GM23338 (cell line): ENCODE measurements at regions not wholly inside any gene's neighbourhood (a gene's known extent, or its start where the extent isn't known, plus 50 kb on each side); places are given as distances from the start of the nearest gene placed in this dataset.

Experiments used
- CREB1 ChIP-seq: fragments of 250-450 bp; sonication (Bioruptor Pico); IDR thresholded peaks from 2 replicates; pipeline ENCODE4 v1.5.0; 2020; ENCODE audit warnings: low read depth, mild to moderate bottlenecking, moderate library complexity
- EZH2 ChIP-seq: fragments of 200-600 bp; sonication (generic); IDR thresholded peaks from one replicate; pipeline ENCODE4 v1.8.0; 2017; ENCODE audit warnings: antibody characterized with exemption, mild to moderate bottlenecking, low read depth; ENCODE audit not compliant: unreplicated experiment
- EZH2phosphoT487 ChIP-seq: fragments of 200-600 bp; sonication (generic); IDR thresholded peaks from one replicate; pipeline ENCODE4 v1.8.1; 2018; ENCODE audit warnings: antibody characterized with exemption; ENCODE audit not compliant: unreplicated experiment
- JUNB ChIP-seq: IDR thresholded peaks from one replicate; pipeline ENCODE4 v1.6.1; 2016; ENCODE audit warnings: antibody characterized with exemption; ENCODE audit not compliant: unreplicated experiment
- NANOG ChIP-seq: IDR thresholded peaks from 2 replicates; pipeline ENCODE4 v1.6.1; 2016; ENCODE audit warnings: antibody characterized with exemption, borderline replicate concordance
- POLR2AphosphoS5 ChIP-seq: IDR thresholded peaks from 2 replicates; pipeline ENCODE4 v1.6.1; 2016; ENCODE audit warnings: antibody characterized with exemption, low read depth
- STAT1 ChIP-seq: IDR thresholded peaks from one replicate; pipeline ENCODE4 v1.6.1; 2016; ENCODE audit warnings: antibody characterized with exemption; ENCODE audit not compliant: unreplicated experiment
- ZNF114 ChIP-seq: fragments of 250-450 bp; sonication (Bioruptor Pico); IDR thresholded peaks from 2 replicates; pipeline ENCODE4 v1.5.0; 2020; ENCODE audit warnings: mild to moderate bottlenecking, moderate library complexity
- ZNF331 ChIP-seq: fragments of 250-450 bp; sonication (Bioruptor Pico); IDR thresholded peaks from 2 replicates; pipeline ENCODE4 v1.5.0; 2020; ENCODE audit warnings: low read depth, mild to moderate bottlenecking, moderate library complexity
- TF ChIP-seq, protein P1 (sequence below), 2 experiments: fragments of 200-600 bp in 1 of 2; sonication (generic) in 1 of 2; conservative IDR thresholded peaks; 2 replicates each; pipeline versions ENCODE4 v1.5.1 to v1.6.1; 2016 to 2017; ENCODE audit warnings: antibody characterized with exemption in 2 of 2, low read depth in 2 of 2, mild to moderate bottlenecking in 2 of 2, moderate library complexity in 1 of 2
- TF ChIP-seq, protein P2 (sequence below): IDR thresholded peaks from one replicate; pipeline ENCODE4 v1.6.1; 2018; ENCODE audit warnings: antibody characterized with exemption; ENCODE audit not compliant: unreplicated experiment
- TF ChIP-seq, protein P3 (sequence below): IDR thresholded peaks from 2 replicates; pipeline ENCODE4 v1.6.1; 2016; ENCODE audit warnings: antibody characterized with exemption

DNA sequence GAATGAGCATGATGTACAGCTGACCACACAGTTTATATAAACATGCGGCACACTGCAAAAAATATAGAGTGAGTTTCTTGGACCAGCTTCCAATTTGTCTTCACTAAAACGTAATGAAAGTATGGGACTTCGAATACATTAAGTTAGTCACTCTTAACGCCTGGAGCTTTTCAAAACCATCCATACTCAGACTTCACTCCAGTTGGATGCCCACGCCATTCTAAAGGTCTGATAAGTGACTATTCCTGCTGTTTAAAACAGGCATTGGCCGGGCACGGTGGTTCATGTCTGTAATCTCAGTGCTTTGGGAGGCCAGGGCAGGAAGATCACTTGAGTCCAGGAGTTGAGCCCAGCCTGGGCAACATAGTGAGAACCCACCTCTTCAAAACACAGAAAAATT lies 84.6 kb downstream of the MYL12B start:
- TF ChIP-seq, protein P1, sequence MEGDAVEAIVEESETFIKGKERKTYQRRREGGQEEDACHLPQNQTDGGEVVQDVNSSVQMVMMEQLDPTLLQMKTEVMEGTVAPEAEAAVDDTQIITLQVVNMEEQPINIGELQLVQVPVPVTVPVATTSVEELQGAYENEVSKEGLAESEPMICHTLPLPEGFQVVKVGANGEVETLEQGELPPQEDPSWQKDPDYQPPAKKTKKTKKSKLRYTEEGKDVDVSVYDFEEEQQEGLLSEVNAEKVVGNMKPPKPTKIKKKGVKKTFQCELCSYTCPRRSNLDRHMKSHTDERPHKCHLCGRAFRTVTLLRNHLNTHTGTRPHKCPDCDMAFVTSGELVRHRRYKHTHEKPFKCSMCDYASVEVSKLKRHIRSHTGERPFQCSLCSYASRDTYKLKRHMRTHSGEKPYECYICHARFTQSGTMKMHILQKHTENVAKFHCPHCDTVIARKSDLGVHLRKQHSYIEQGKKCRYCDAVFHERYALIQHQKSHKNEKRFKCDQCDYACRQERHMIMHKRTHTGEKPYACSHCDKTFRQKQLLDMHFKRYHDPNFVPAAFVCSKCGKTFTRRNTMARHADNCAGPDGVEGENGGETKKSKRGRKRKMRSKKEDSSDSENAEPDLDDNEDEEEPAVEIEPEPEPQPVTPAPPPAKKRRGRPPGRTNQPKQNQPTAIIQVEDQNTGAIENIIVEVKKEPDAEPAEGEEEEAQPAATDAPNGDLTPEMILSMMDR (conservative IDR thresholded peaks at IDR 0.05; ENCODE audit: low read depth in 2 of 2): no peak
- TF ChIP-seq ZNF331: no peak
- no peak for TF ChIP-seq JUNB
- TF ChIP-seq POLR2AphosphoS5: no peak
- TF ChIP-seq, protein P2, sequence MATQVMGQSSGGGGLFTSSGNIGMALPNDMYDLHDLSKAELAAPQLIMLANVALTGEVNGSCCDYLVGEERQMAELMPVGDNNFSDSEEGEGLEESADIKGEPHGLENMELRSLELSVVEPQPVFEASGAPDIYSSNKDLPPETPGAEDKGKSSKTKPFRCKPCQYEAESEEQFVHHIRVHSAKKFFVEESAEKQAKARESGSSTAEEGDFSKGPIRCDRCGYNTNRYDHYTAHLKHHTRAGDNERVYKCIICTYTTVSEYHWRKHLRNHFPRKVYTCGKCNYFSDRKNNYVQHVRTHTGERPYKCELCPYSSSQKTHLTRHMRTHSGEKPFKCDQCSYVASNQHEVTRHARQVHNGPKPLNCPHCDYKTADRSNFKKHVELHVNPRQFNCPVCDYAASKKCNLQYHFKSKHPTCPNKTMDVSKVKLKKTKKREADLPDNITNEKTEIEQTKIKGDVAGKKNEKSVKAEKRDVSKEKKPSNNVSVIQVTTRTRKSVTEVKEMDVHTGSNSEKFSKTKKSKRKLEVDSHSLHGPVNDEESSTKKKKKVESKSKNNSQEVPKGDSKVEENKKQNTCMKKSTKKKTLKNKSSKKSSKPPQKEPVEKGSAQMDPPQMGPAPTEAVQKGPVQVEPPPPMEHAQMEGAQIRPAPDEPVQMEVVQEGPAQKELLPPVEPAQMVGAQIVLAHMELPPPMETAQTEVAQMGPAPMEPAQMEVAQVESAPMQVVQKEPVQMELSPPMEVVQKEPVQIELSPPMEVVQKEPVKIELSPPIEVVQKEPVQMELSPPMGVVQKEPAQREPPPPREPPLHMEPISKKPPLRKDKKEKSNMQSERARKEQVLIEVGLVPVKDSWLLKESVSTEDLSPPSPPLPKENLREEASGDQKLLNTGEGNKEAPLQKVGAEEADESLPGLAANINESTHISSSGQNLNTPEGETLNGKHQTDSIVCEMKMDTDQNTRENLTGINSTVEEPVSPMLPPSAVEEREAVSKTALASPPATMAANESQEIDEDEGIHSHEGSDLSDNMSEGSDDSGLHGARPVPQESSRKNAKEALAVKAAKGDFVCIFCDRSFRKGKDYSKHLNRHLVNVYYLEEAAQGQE: no peak
- no peak for TF ChIP-seq EZH2
- no peak for TF ChIP-seq EZH2phosphoT487
- TF ChIP-seq STAT1: no peak
- TF ChIP-seq CREB1 (CRISPR knock-in tag): no peak
- no peak for TF ChIP-seq NANOG
- TF ChIP-seq, protein P3, sequence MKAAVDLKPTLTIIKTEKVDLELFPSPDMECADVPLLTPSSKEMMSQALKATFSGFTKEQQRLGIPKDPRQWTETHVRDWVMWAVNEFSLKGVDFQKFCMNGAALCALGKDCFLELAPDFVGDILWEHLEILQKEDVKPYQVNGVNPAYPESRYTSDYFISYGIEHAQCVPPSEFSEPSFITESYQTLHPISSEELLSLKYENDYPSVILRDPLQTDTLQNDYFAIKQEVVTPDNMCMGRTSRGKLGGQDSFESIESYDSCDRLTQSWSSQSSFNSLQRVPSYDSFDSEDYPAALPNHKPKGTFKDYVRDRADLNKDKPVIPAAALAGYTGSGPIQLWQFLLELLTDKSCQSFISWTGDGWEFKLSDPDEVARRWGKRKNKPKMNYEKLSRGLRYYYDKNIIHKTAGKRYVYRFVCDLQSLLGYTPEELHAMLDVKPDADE: no peak
- TF ChIP-seq ZNF114 (CRISPR knock-in tag): no peak
